ENCODE measurements at regions not wholly inside any gene's neighbourhood (a gene's known extent, or its start where the extent isn't known, plus 50 kb on each side); places are given as distances from the start of the nearest gene placed in this dataset.
"Not testable (repeated sequence)": the region's sequence is repeated elsewhere in the genome, so short reads cannot be mapped to it uniquely, and the experiment has no call there.

GRCh38 chr12:131298526-131299369, 345.0 kb downstream of the ADGRD1 start:
- H3K4me3 ChIP-seq; H3K9me3 ChIP-seq (ENCODE audit: control insufficient read depth in 4 of 4, insufficient read depth in 3 of 4, low read length in 3 of 4); H3K9ac ChIP-seq (ENCODE audit: insufficient read depth in 1 of 2, low read length in 2 of 2); ATAC-seq (ENCODE audit: insufficient read depth, low FRiP score); H3K4me1 ChIP-seq (ENCODE audit: control insufficient read depth in 5 of 5, insufficient read depth in 5 of 5, low read length in 5 of 5); H3K36me3 ChIP-seq (ENCODE audit: control insufficient read depth in 4 of 4, insufficient read depth in 4 of 4, low read length in 4 of 4); H3K27ac ChIP-seq (ENCODE audit: low read depth in 1 of 2, low read length in 1 of 2); DNase-seq; H3K27me3 ChIP-seq (ENCODE audit: control insufficient read depth in 3 of 3, insufficient read depth in 3 of 3, low read length in 2 of 3): not testable (repeated sequence)
- 15 to 28% methylated on average over 4 to 15 of the region's 83 CpGs for WGBS, 2 donors

- H3K4me3 ChIP-seq; H3K36me3 ChIP-seq (ENCODE audit: control insufficient read depth in 4 of 4, insufficient read depth in 4 of 4, low read length in 4 of 4); DNase-seq; H3K4me1 ChIP-seq (ENCODE audit: control insufficient read depth in 5 of 5, insufficient read depth in 5 of 5, low read length in 5 of 5); H3K9me3 ChIP-seq (ENCODE audit: control insufficient read depth in 4 of 4, insufficient read depth in 3 of 4, low read length in 3 of 4); H3K27ac ChIP-seq (ENCODE audit: low read depth in 1 of 2, low read length in 1 of 2); H3K27me3 ChIP-seq (ENCODE audit: control insufficient read depth in 3 of 3, insufficient read depth in 3 of 3, low read length in 2 of 3); H3K9ac ChIP-seq (ENCODE audit: insufficient read depth in 1 of 2, low read length in 2 of 2): not testable (repeated sequence)
- WGBS, 2 donors = no CpG with 5 or more reads among the region's 27 CpGs
- ATAC-seq (ENCODE audit: insufficient read depth, low FRiP score) = peak; percentile 32
Observed at GRCh38 chr12:131299370-131299701, 345.6 kb downstream of the ADGRD1 start.

- H3K9ac ChIP-seq (ENCODE audit: insufficient read depth in 1 of 2, low read length in 2 of 2); H3K27me3 ChIP-seq (ENCODE audit: control insufficient read depth in 3 of 3, insufficient read depth in 3 of 3, low read length in 2 of 3); H3K36me3 ChIP-seq (ENCODE audit: control insufficient read depth in 4 of 4, insufficient read depth in 4 of 4, low read length in 4 of 4); DNase-seq; H3K4me3 ChIP-seq; H3K27ac ChIP-seq (ENCODE audit: low read depth in 1 of 2, low read length in 1 of 2); H3K4me1 ChIP-seq (ENCODE audit: control insufficient read depth in 5 of 5, insufficient read depth in 5 of 5, low read length in 5 of 5); ATAC-seq (ENCODE audit: insufficient read depth, low FRiP score); H3K9me3 ChIP-seq (ENCODE audit: control insufficient read depth in 4 of 4, insufficient read depth in 3 of 4, low read length in 3 of 4): not testable (repeated sequence)
- 49 to 54% methylated on average over 2 to 4 of the region's 5 CpGs for WGBS, 2 donors
Observed at GRCh38 chr12:131303576-131303975, 349.9 kb downstream of the ADGRD1 start.

- H3K27ac ChIP-seq (ENCODE audit: low read depth in 1 of 2, low read length in 1 of 2); H3K9me3 ChIP-seq (ENCODE audit: control insufficient read depth in 4 of 4, insufficient read depth in 3 of 4, low read length in 3 of 4); H3K4me3 ChIP-seq; DNase-seq; H3K9ac ChIP-seq (ENCODE audit: insufficient read depth in 1 of 2, low read length in 2 of 2); ATAC-seq (ENCODE audit: insufficient read depth, low FRiP score); H3K4me1 ChIP-seq (ENCODE audit: control insufficient read depth in 5 of 5, insufficient read depth in 5 of 5, low read length in 5 of 5); H3K27me3 ChIP-seq (ENCODE audit: control insufficient read depth in 3 of 3, insufficient read depth in 3 of 3, low read length in 2 of 3); H3K36me3 ChIP-seq (ENCODE audit: control insufficient read depth in 4 of 4, insufficient read depth in 4 of 4, low read length in 4 of 4): not testable (repeated sequence)
- WGBS, 2 donors = 75 to 83% methylated on average over 2 to 3 of the region's 6 CpGs
Observed at GRCh38 chr12:131304642-131305041, 350.9 kb downstream of the ADGRD1 start.

- no peak overlapping the region for H3K4me3 ChIP-seq
- no peaks in the 10 kb centered on the region for H3K36me3 ChIP-seq (ENCODE audit: control insufficient read depth in 4 of 4, insufficient read depth in 4 of 4, low read length in 4 of 4)
- 67% methylated on average over 5 of the region's 5 CpGs for WGBS, 2 donors
- TF ChIP-seq CTCF (IDR thresholded peaks at IDR 0.05; ENCODE audit: control extremely low read depth, extremely low read depth) = no peak
- DNase-seq (no peak), ATAC-seq (ENCODE audit: insufficient read depth, low FRiP score) (no peak)
- H3K4me1 ChIP-seq (ENCODE audit: control insufficient read depth in 5 of 5, insufficient read depth in 5 of 5, low read length in 5 of 5) = no peaks in the 10 kb centered on the region
- H3K9ac ChIP-seq (ENCODE audit: insufficient read depth in 1 of 2, low read length in 2 of 2) = no peak overlapping the region
- no peak overlapping the region for H3K27ac ChIP-seq (ENCODE audit: low read depth in 1 of 2, low read length in 1 of 2)
- H3K27me3 ChIP-seq (ENCODE audit: control insufficient read depth in 3 of 3, insufficient read depth in 3 of 3, low read length in 2 of 3) = no peaks in the 10 kb centered on the region
- no peaks in the 10 kb centered on the region for H3K9me3 ChIP-seq (ENCODE audit: control insufficient read depth in 4 of 4, insufficient read depth in 3 of 4, low read length in 3 of 4)
Observed at GRCh38 chr12:131309700-131310099, 356.0 kb downstream of the ADGRD1 start.

- not testable (repeated sequence) for H3K9me3 ChIP-seq (ENCODE audit: control insufficient read depth in 4 of 4, insufficient read depth in 3 of 4, low read length in 3 of 4); H3K4me1 ChIP-seq (ENCODE audit: control insufficient read depth in 5 of 5, insufficient read depth in 5 of 5, low read length in 5 of 5); ATAC-seq (ENCODE audit: insufficient read depth, low FRiP score); H3K27me3 ChIP-seq (ENCODE audit: control insufficient read depth in 3 of 3, insufficient read depth in 3 of 3, low read length in 2 of 3); H3K4me3 ChIP-seq; H3K36me3 ChIP-seq (ENCODE audit: control insufficient read depth in 4 of 4, insufficient read depth in 4 of 4, low read length in 4 of 4); DNase-seq; H3K9ac ChIP-seq (ENCODE audit: insufficient read depth in 1 of 2, low read length in 2 of 2); H3K27ac ChIP-seq (ENCODE audit: low read depth in 1 of 2, low read length in 1 of 2)
- WGBS, 2 donors = 76 to 81% methylated on average over 20 of the region's 22 CpGs
Observed at GRCh38 chr12:131310227-131310969, 356.7 kb downstream of the ADGRD1 start.

- not testable (repeated sequence) for H3K9ac ChIP-seq (ENCODE audit: insufficient read depth in 1 of 2, low read length in 2 of 2); H3K27me3 ChIP-seq (ENCODE audit: control insufficient read depth in 3 of 3, insufficient read depth in 3 of 3, low read length in 2 of 3); H3K27ac ChIP-seq (ENCODE audit: low read depth in 1 of 2, low read length in 1 of 2); H3K9me3 ChIP-seq (ENCODE audit: control insufficient read depth in 4 of 4, insufficient read depth in 3 of 4, low read length in 3 of 4); ATAC-seq (ENCODE audit: insufficient read depth, low FRiP score); H3K4me1 ChIP-seq (ENCODE audit: control insufficient read depth in 5 of 5, insufficient read depth in 5 of 5, low read length in 5 of 5); H3K4me3 ChIP-seq; H3K36me3 ChIP-seq (ENCODE audit: control insufficient read depth in 4 of 4, insufficient read depth in 4 of 4, low read length in 4 of 4)
- DNase-seq = peak in 1 of 3 donors; percentile 2
- 30% methylated on average over 10 of the region's 12 CpGs for WGBS, 2 donors
Observed at GRCh38 chr12:131311279-131311722, 357.6 kb downstream of the ADGRD1 start.
